ENCODE measurements at regions not wholly inside any gene's neighbourhood (a gene's known extent, or its start where the extent isn't known, plus 50 kb on each side); places are given as distances from the start of the nearest gene placed in this dataset.

DNA sequence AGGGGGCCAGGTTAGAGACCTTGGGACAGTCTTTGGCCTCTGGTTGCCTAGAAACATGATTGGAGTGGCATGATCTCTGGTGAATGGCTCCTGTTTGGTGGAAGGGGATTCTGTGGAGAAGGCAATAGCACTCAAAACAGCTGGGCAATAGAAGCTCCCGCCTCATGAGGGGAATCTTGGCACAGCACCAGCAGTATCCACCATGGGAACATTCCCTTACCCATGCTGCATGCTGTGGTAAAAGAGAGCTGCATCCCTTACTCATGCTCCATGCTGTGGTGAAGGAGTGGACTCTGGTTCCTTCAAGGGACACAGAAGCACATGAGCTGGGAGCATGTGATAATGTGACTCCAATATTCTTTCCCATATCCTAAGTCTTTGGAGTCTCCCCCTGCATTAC lies 160.6 kb downstream of the PJA2 start:
- no peak for TF ChIP-seq EZH2 (IDR thresholded peaks at IDR 0.05)

DNA sequence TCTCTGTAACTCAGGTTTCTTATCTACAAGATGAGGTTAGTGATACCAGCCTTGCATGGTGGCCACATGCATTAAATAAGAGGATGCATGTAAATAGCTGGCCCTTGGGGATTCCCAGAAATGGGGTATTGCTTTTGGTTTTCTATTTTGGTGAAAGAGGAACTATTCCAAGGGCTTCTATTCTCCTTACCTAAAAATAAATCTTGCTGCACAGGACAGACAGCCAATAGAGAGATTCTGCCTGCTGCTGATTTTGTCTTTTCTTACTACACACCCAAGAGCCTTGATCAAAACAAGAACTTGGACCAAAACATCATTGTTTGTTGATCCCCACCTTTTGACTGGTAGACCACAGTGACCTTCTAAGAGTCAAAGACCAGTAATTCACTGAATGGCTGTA lies 161.8 kb downstream of the PJA2 start:
- no peak for DNase-seq (ENCODE audit: low spot score)
- TF ChIP-seq, protein P1, sequence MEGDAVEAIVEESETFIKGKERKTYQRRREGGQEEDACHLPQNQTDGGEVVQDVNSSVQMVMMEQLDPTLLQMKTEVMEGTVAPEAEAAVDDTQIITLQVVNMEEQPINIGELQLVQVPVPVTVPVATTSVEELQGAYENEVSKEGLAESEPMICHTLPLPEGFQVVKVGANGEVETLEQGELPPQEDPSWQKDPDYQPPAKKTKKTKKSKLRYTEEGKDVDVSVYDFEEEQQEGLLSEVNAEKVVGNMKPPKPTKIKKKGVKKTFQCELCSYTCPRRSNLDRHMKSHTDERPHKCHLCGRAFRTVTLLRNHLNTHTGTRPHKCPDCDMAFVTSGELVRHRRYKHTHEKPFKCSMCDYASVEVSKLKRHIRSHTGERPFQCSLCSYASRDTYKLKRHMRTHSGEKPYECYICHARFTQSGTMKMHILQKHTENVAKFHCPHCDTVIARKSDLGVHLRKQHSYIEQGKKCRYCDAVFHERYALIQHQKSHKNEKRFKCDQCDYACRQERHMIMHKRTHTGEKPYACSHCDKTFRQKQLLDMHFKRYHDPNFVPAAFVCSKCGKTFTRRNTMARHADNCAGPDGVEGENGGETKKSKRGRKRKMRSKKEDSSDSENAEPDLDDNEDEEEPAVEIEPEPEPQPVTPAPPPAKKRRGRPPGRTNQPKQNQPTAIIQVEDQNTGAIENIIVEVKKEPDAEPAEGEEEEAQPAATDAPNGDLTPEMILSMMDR (IDR thresholded peaks at IDR 0.05) = no peak
- TF ChIP-seq EZH2phosphoT487 (IDR thresholded peaks at IDR 0.05) = no peak
- TF ChIP-seq EZH2 (IDR thresholded peaks at IDR 0.05) = no peak
- H3K9me3 ChIP-seq (ENCODE audit: low read depth) = no peaks in the 10 kb centered on the region

More for the DNA sequence above, 160.6 kb downstream of the PJA2 start:
- no peaks in the 10 kb centered on the region for H3K4me1 Mint-ChIP-seq
- Histone ChIP-seq H3K4me1 (no peaks in the 10 kb centered on the region), H3F3A (ENCODE audit: low read depth) (no peaks in the 10 kb centered on the region), H3K9me3 (ENCODE audit: low read depth) (no peaks in the 10 kb centered on the region), H3K27me3 (no peaks in the 10 kb centered on the region), H3K79me2 (ENCODE audit: low read depth) (no peaks in the 10 kb centered on the region), H3K27ac (no peak overlapping the region), H2AFZ (replicated peaks) (no peak overlapping the region), H4K20me1 (ENCODE audit: low read depth) (no peaks in the 10 kb centered on the region), H3K4me2 (no peak overlapping the region), H3K36me3 (no peaks in the 10 kb centered on the region), H3K4me3 (no peak overlapping the region), H3K9ac (no peak overlapping the region)
- H3K4me3 Mint-ChIP-seq = no peak overlapping the region
- no peak overlapping the region for H3K27ac Mint-ChIP-seq
- peaks cover 5% of the 10 kb centered on the region for H3K9me3 Mint-ChIP-seq
- no peaks in the 10 kb centered on the region for H3K36me3 Mint-ChIP-seq
- no peak for DNase-seq (ENCODE audit: low spot score)
- peaks cover 8% of the 10 kb centered on the region for H3K27me3 Mint-ChIP-seq (ENCODE audit: insufficient read depth, low read depth)

DNA sequence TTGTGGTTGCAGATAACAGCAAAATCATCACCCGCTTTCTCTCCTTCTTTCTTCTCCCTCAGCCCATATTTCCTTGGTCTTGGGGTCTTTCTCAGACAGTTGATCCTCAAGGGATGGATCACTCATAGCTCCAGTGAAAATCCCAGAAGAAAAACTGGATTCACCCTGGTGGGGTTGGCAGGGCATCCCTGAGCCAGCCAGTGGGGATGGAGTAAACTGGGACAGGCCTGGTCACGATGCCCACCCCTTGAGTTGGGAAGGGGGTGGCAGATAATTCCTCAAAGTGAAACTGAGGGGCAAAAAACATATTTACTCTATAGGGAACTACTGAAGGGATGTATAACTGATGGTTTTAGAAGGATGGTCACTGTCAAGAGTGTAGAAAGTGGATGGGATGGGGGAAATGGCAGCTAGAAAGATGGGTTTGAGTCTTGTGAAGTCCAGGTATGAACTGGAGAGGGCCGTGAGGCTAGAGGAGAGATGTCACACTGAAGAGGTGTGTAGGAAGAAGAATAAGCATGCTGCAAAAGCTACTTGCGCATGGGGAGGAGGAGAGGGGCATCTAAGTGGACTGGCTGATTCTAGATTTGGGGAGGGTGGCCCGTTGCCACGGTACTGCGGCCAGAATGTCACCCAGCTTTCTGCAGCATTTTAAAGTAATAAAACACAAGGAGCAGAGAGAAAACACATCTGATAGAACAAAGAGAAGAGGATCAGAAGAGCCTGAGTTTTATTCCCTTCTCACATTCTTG lies 162.8 kb downstream of the PJA2 start:
- Histone ChIP-seq H2AFZ (replicated peaks) (no peak overlapping the region), H3K4me2 (no peak overlapping the region), H3K27me3 (no peaks in the 10 kb centered on the region), H3K4me3 (no peak overlapping the region), H3K9ac (no peak overlapping the region), H3K79me2 (ENCODE audit: low read depth) (no peaks in the 10 kb centered on the region), H3K9me3 (ENCODE audit: low read depth) (no peaks in the 10 kb centered on the region), H4K20me1 (ENCODE audit: low read depth) (no peaks in the 10 kb centered on the region), H3F3A (ENCODE audit: low read depth) (no peaks in the 10 kb centered on the region), H3K36me3 (no peaks in the 10 kb centered on the region), H3K4me1 (no peaks in the 10 kb centered on the region), H3K27ac (no peak overlapping the region)
- H3K27me3 Mint-ChIP-seq (ENCODE audit: insufficient read depth, low read depth) = peaks cover 8% of the 10 kb centered on the region
- DNase-seq (ENCODE audit: low spot score) = no peak
- no peak overlapping the region for H3K4me3 Mint-ChIP-seq
- peaks cover 5% of the 10 kb centered on the region for H3K9me3 Mint-ChIP-seq
- TF ChIP-seq EZH2phosphoT487 (IDR thresholded peaks at IDR 0.05) = no peak
- TF ChIP-seq, protein P1 (IDR thresholded peaks at IDR 0.05) = no peak
- no peak for TF ChIP-seq EZH2 (IDR thresholded peaks at IDR 0.05)
- H3K4me1 Mint-ChIP-seq = no peaks in the 10 kb centered on the region
- no peak overlapping the region for H3K27ac Mint-ChIP-seq
- H3K36me3 Mint-ChIP-seq = no peaks in the 10 kb centered on the region

More for the DNA sequence above, 161.8 kb downstream of the PJA2 start:
- Mint-ChIP-seq H3K27me3 (ENCODE audit: insufficient read depth, low read depth) (peaks cover 8% of the 10 kb centered on the region), H3K4me1 (no peaks in the 10 kb centered on the region), H3K4me3 (no peak overlapping the region), H3K27ac (no peak overlapping the region), H3K36me3 (no peaks in the 10 kb centered on the region), H3K9me3 (peaks cover 5% of the 10 kb centered on the region)
- Histone ChIP-seq H3K9ac (no peak overlapping the region), H3K27me3 (no peaks in the 10 kb centered on the region), H3K27ac (no peak overlapping the region), H3K4me3 (no peak overlapping the region), H3K4me1 (no peaks in the 10 kb centered on the region), H3K4me2 (no peak overlapping the region), H3K79me2 (ENCODE audit: low read depth) (no peaks in the 10 kb centered on the region), H4K20me1 (ENCODE audit: low read depth) (no peaks in the 10 kb centered on the region), H2AFZ (replicated peaks) (no peak overlapping the region), H3F3A (ENCODE audit: low read depth) (no peaks in the 10 kb centered on the region), H3K36me3 (no peaks in the 10 kb centered on the region)

All from neural progenitor cell (in vitro differentiated cells).